Left lung (tissue), 4 donors: ENCODE measurements at regions not wholly inside any gene's neighbourhood (a gene's known extent, or its start where the extent isn't known, plus 50 kb on each side); places are given as distances from the start of the nearest gene placed in this dataset.

ENCODE experiments used
- ATAC-seq: fragments of 200-7000 bp; cut with Tn5 transposase; one replicate; pipeline ENCODE4 v1.9.1; 2020; ENCODE audit warnings: moderate library complexity
- DNase-seq, 4 donors: peaks; one replicate each; pipeline ENCODE4 v3.0.0-alpha.2; 2013 to 2020
- H3K27ac ChIP-seq, 2 donors: fragments of 200-600 bp; sonication (generic) in 1 of 2; one replicate each; pipeline versions ENCODE4 v1.5.0 to v1.8.0; 2020 to 2021
- H3K27me3 ChIP-seq, 2 donors: fragments of 200-600 bp; sonication (generic) in 1 of 2; one replicate each; pipeline versions ENCODE4 v1.5.0 to v1.8.0; 2020 to 2021
- H3K36me3 ChIP-seq, 2 donors: fragments of 200-600 bp; sonication (generic) in 1 of 2; one replicate each; pipeline versions ENCODE4 v1.5.0 to v1.8.0; 2020 to 2021
- H3K4me1 ChIP-seq, 2 donors: fragments of 200-600 bp; one replicate each; pipeline ENCODE4 v1.8.0; 2021
- H3K4me3 ChIP-seq, 2 donors: fragments of 200-600 bp; sonication (generic) in 1 of 2; one replicate each; pipeline versions ENCODE4 v1.5.0 to v1.8.0; 2020 to 2021; ENCODE audit warnings: mild to moderate bottlenecking in 1 of 2
- H3K9me3 ChIP-seq, 2 donors: fragments of 200-600 bp; sonication (generic) in 1 of 2; one replicate each; pipeline versions ENCODE4 v1.5.0 to v1.8.0; 2020 to 2021
- CTCF ChIP-seq, 2 donors: fragments of 200-600 bp; sonication (generic) in 1 of 2; IDR thresholded peaks; one replicate each; pipeline versions ENCODE4 v1.5.0 to v1.8.0; 2021; ENCODE audit warnings: antibody characterized with exemption in 2 of 2
- intact Hi-C, 2 donors: fragments of 100-400 bp; cut with DNase I; formaldehyde crosslinking; loops; one replicate each; pipeline versions ENCODE4 v1.11.2 to v1.14.2; 2022
- donor health status: DM: no; HTN: yes; CAD: no.
- donor health status: DM: no; HTN: no; CAD: no.

- Histone ChIP-seq H3K4me1 (no peaks in the 10 kb centered on the region), H3K27ac (no peak overlapping the region), H3K27me3 (no peaks in the 10 kb centered on the region), H3K36me3 (no peaks in the 10 kb centered on the region), H3K4me3 (no peak overlapping the region), H3K9me3 (peaks cover 0 to 8% of the 10 kb centered on the region in 2 donors)
- intact Hi-C loops: no loop called here
- ATAC-seq (no peak), DNase-seq (no peak)
- no peak for TF ChIP-seq CTCF (IDR thresholded peaks at IDR 0.05)
Measured at GRCh38 chr2:66013456-66013855, 421.5 kb upstream of the MEIS1 start.

- no peak overlapping the region for H3K4me3 ChIP-seq
- no peak for TF ChIP-seq CTCF (IDR thresholded peaks at IDR 0.05)
Measured at GRCh38 chr2:66003931-66004330, 431.0 kb upstream of the MEIS1 start.

GRCh38 chr2:66001538-66001937 is 433.4 kb upstream of the MEIS1 start:
- Histone ChIP-seq H3K27ac (no peak overlapping the region), H3K27me3 (peaks cover 0 to 6% of the 10 kb centered on the region in 2 donors), H3K9me3 (no peaks in the 10 kb centered on the region), H3K36me3 (no peaks in the 10 kb centered on the region), H3K4me3 (no peak overlapping the region), H3K4me1 (no peaks in the 10 kb centered on the region)
- peak in 1 of 4 donors; percentile 5 for DNase-seq
- peak; percentile 83 for ATAC-seq
- intact Hi-C loops: no loop called here
- no peak for TF ChIP-seq CTCF (IDR thresholded peaks at IDR 0.05)

More at GRCh38 chr2:66003931-66004330, 431.0 kb upstream of the MEIS1 start:
- Histone ChIP-seq H3K9me3 (no peaks in the 10 kb centered on the region), H3K36me3 (no peaks in the 10 kb centered on the region), H3K4me1 (no peaks in the 10 kb centered on the region), H3K27ac (no peak overlapping the region), H3K27me3 (peaks cover 0 to 6% of the 10 kb centered on the region in 2 donors)
- DNase-seq (no peak), ATAC-seq (no peak)
- intact Hi-C loops: no loop called here

- Histone ChIP-seq H3K36me3 (no peaks in the 10 kb centered on the region), H3K27me3 (peaks cover 0 to 6% of the 10 kb centered on the region in 2 donors), H3K9me3 (no peaks in the 10 kb centered on the region), H3K27ac (no peak overlapping the region), H3K4me1 (no peaks in the 10 kb centered on the region), H3K4me3 (no peak overlapping the region)
- ATAC-seq (no peak), DNase-seq (no peak)
- intact Hi-C loops: no loop called here
- no peak for TF ChIP-seq CTCF (IDR thresholded peaks at IDR 0.05)
Measured at GRCh38 chr2:66000901-66001300, 434.0 kb upstream of the MEIS1 start.

- Histone ChIP-seq H3K27ac (no peak overlapping the region), H3K9me3 (no peaks in the 10 kb centered on the region), H3K36me3 (no peaks in the 10 kb centered on the region), H3K4me1 (no peaks in the 10 kb centered on the region), H3K27me3 (peaks cover 0 to 6% of the 10 kb centered on the region in 2 donors), H3K4me3 (no peak overlapping the region)
- intact Hi-C loops: no loop called here
- ATAC-seq: no peak
- DNase-seq: no peak
- TF ChIP-seq CTCF (IDR thresholded peaks at IDR 0.05): no peak
Measured at GRCh38 chr2:65999796-66000195, 435.1 kb upstream of the MEIS1 start.
